ENCODE measurements at regions not wholly inside any gene's neighbourhood (a gene's known extent, or its start where the extent isn't known, plus 50 kb on each side); places are given as distances from the start of the nearest gene placed in this dataset.
A peak's percentile ranks its signal among the peaks of the same experiment; 100 is the strongest.
"Not testable (repeated sequence)": the region's sequence is repeated elsewhere in the genome, so short reads cannot be mapped to it uniquely, and the experiment has no call there.

- peaks cover 0 to 1% (median 0%) of the 10 kb centered on the region in 3 donors for H3K4me1 Mint-ChIP-seq
- H3K36me3 Mint-ChIP-seq: no peaks in the 10 kb centered on the region
- peaks cover 0 to 2% (median 0%) of the 10 kb centered on the region in 3 donors for H3K9me3 Mint-ChIP-seq
- H3K4me3 Mint-ChIP-seq: no peak overlapping the region
- H3K27ac Mint-ChIP-seq: peak overlapping the region in 1 of 3 donors; percentile 6
- H3K27me3 Mint-ChIP-seq: peaks cover 2% of the 10 kb centered on the region
These were observed 118.5 kb downstream of the MFAP3L start for GRCh38 chr4:169907705-169908104.

GRCh38 chr4:169906821-169907220 lies 119.4 kb downstream of the MFAP3L start:
- no peaks in the 10 kb centered on the region for H3K36me3 Mint-ChIP-seq
- no peak overlapping the region for H3K27ac Mint-ChIP-seq
- H3K27me3 Mint-ChIP-seq: peaks cover 2% of the 10 kb centered on the region
- no peak overlapping the region for H3K4me3 Mint-ChIP-seq
- no peaks in the 10 kb centered on the region for H3K9me3 Mint-ChIP-seq
- no peaks in the 10 kb centered on the region for H3K4me1 Mint-ChIP-seq

- Mint-ChIP-seq H3K4me1 (no peaks in the 10 kb centered on the region), H3K27me3 (peaks cover 3% of the 10 kb centered on the region), H3K27ac (no peak overlapping the region), H3K36me3 (no peaks in the 10 kb centered on the region), H3K4me3 (no peak overlapping the region), H3K9me3 (no peaks in the 10 kb centered on the region)
These were observed 120.1 kb downstream of the MFAP3L start for GRCh38 chr4:169906104-169906503.

- no peak overlapping the region for H3K27ac Mint-ChIP-seq
- H3K27me3 Mint-ChIP-seq: peaks cover 4% of the 10 kb centered on the region
- peaks cover 0 to 1% (median 0%) of the 10 kb centered on the region in 3 donors for H3K9me3 Mint-ChIP-seq
- no peaks in the 10 kb centered on the region for H3K4me1 Mint-ChIP-seq
- no peaks in the 10 kb centered on the region for H3K36me3 Mint-ChIP-seq
- no peak overlapping the region for H3K4me3 Mint-ChIP-seq
These were observed 123.4 kb downstream of the MFAP3L start for GRCh38 chr4:169902658-169903345.

- Mint-ChIP-seq H3K36me3 (peaks cover 1% of the 10 kb centered on the region), H3K4me3 (no peak overlapping the region), H3K4me1 (no peaks in the 10 kb centered on the region), H3K27ac (no peak overlapping the region), H3K27me3 (peaks cover 6% of the 10 kb centered on the region), H3K9me3 (peaks cover 0 to 1% (median 0%) of the 10 kb centered on the region in 3 donors)
These were observed 125.9 kb downstream of the MFAP3L start for GRCh38 chr4:169900241-169900845.

GRCh38 chr4:169899295-169899694 lies 126.9 kb downstream of the MFAP3L start:
- Mint-ChIP-seq H3K4me1 (no peaks in the 10 kb centered on the region), H3K4me3 (no peak overlapping the region), H3K36me3 (peaks cover 1% of the 10 kb centered on the region), H3K9me3 (peaks cover 0 to 1% (median 0%) of the 10 kb centered on the region in 3 donors), H3K27ac (no peak overlapping the region), H3K27me3 (peaks cover 6% of the 10 kb centered on the region)

- H3K9me3 Mint-ChIP-seq: peaks cover 0 to 1% (median 0%) of the 10 kb centered on the region in 3 donors
- H3K27ac Mint-ChIP-seq: no peak overlapping the region
These were observed 128.1 kb downstream of the MFAP3L start for GRCh38 chr4:169898095-169898494.

DNA sequence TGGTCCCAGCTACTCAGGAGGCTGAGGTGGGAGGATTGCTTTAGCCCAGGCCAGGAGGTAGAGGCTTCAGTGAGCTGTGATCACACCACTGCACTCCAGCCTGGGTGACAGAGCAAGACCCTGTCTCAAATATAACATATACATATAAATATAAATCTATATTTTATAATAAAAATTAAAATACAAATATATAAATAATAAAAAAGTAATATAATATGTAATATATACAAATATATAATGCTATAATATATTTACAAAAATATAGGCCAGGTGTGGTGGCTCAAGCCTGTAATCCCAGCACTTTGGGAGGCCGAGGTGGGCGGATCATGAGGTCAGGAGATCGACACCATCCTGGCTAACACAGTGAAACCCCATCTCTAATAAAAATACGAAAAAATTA lies 131.4 kb downstream of the MFAP3L start:
- H3K36me3 Mint-ChIP-seq, H3K4me3 Mint-ChIP-seq, H3K4me1 Mint-ChIP-seq, H3K9me3 Mint-ChIP-seq, H3K27me3 Mint-ChIP-seq, H3K27ac Mint-ChIP-seq: not testable (repeated sequence)

More at GRCh38 chr4:169898095-169898494, 128.1 kb downstream of the MFAP3L start:
- Mint-ChIP-seq H3K27me3 (peaks cover 5% of the 10 kb centered on the region), H3K4me1 (no peaks in the 10 kb centered on the region), H3K36me3 (peaks cover 1% of the 10 kb centered on the region), H3K4me3 (no peak overlapping the region)

DNA sequence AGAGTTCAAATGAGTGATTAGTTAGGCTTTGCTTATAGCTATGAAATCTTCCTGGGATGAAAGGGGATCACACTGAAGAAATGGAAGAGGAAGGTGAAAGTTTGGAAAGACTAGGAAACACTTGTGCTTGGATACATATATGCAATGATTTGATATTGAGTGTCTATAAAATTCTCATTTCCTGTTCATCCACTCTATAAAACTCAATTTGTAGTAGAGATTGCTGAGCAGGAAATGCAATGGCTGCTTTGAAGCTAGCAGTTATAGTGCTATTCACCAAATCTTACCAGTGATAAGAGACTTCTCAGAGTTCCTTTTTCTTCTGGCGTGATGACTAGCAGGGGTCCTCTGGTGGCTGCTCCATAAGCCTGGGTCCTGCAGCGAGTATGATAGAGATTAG lies 128.1 kb upstream of the HPF1 start:
- H3K36me3 Mint-ChIP-seq: no peaks in the 10 kb centered on the region
- H3K27me3 Mint-ChIP-seq: no peaks in the 10 kb centered on the region
- H3K4me3 Mint-ChIP-seq: no peak overlapping the region
- peaks cover 0 to 8% (median 2%) of the 10 kb centered on the region in 3 donors for H3K9me3 Mint-ChIP-seq
- no peaks in the 10 kb centered on the region for H3K4me1 Mint-ChIP-seq
- no peak overlapping the region for H3K27ac Mint-ChIP-seq

DNA sequence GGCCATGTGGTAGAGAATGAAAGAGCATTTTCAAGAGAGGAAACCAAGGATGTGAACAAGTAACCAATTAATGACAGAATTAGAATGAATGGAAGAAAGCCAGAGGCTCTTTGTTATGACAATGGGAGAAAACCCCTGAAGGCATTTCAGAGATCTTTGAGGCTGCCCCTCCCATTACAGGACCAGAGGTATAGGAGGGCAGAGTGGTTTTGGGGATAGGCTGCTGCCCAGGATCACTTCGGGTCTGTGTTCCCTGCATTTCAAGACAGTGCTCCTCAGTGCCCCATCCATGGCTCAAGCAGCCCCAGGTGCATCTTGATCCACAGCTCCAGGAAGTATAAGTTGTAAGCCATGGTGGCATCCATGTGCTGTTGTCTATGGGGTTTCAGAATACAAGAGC lies 124.0 kb upstream of the HPF1 start:
- no peaks in the 10 kb centered on the region for H3K36me3 Mint-ChIP-seq
- no peaks in the 10 kb centered on the region for H3K4me1 Mint-ChIP-seq
- H3K9me3 Mint-ChIP-seq: no peaks in the 10 kb centered on the region
- H3K4me3 Mint-ChIP-seq: no peak overlapping the region
- no peak overlapping the region for H3K27ac Mint-ChIP-seq
- H3K27me3 Mint-ChIP-seq: no peaks in the 10 kb centered on the region

DNA sequence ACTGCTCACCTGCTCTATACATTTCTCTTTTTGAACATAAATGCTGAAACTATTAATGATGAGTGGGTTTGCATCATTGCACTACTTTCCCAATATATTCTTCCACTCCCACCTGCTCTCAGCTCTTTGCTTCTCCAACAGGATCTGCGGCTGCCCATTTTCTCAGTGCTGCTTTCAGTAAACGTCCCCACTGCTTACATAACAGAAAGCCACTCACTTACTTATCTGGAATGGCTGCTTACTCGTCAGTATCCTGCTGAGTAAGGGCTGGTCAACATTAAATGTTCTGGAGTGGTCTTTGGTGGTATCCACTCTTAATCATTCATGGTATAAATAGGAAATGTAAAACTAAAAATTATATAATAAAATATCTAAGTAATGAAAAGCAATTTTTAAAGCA lies 112.8 kb upstream of the HPF1 start:
- no peaks in the 10 kb centered on the region for H3K9me3 Mint-ChIP-seq
- no peak overlapping the region for H3K4me3 Mint-ChIP-seq
- H3K4me1 Mint-ChIP-seq: no peaks in the 10 kb centered on the region
- H3K27ac Mint-ChIP-seq: no peak overlapping the region
- H3K27me3 Mint-ChIP-seq: peaks cover 2% of the 10 kb centered on the region
- no peaks in the 10 kb centered on the region for H3K36me3 Mint-ChIP-seq

GRCh38 chr4:169869490-169869889 lies 111.7 kb upstream of the HPF1 start:
- Mint-ChIP-seq H3K27me3 (peaks cover 2% of the 10 kb centered on the region), H3K36me3 (no peaks in the 10 kb centered on the region), H3K9me3 (no peaks in the 10 kb centered on the region), H3K27ac (no peak overlapping the region), H3K4me3 (no peak overlapping the region), H3K4me1 (no peaks in the 10 kb centered on the region)

DNA sequence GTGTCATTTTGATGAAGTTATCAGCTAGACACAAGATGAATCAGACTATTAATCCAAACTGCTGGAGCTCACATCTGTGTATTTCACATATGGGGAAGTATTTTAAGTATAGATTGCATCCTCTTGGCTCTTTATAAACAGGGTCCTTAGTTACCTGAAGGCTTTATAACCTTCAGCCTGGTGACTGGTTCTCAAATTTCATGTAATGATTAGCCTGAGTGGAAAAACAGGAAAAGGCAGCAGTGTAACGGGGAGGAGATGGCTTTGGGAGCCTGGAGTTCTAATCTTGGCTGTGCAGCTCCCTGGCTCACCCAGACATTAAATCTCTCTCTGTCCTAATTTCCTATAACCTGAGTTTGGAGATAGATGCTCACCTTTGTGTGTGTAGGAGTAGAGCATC lies 103.8 kb upstream of the HPF1 start:
- H3K27ac Mint-ChIP-seq: no peak overlapping the region
- no peak overlapping the region for H3K4me3 Mint-ChIP-seq
- no peaks in the 10 kb centered on the region for H3K9me3 Mint-ChIP-seq
- H3K27me3 Mint-ChIP-seq: no peaks in the 10 kb centered on the region
- no peaks in the 10 kb centered on the region for H3K4me1 Mint-ChIP-seq
- no peaks in the 10 kb centered on the region for H3K36me3 Mint-ChIP-seq

GRCh38 chr4:169859366-169860216 lies 101.8 kb upstream of the HPF1 start:
- Mint-ChIP-seq H3K9me3 (no peaks in the 10 kb centered on the region), H3K27me3 (no peaks in the 10 kb centered on the region), H3K27ac (no peak overlapping the region), H3K36me3 (no peaks in the 10 kb centered on the region), H3K4me1 (no peaks in the 10 kb centered on the region), H3K4me3 (no peak overlapping the region)

DNA sequence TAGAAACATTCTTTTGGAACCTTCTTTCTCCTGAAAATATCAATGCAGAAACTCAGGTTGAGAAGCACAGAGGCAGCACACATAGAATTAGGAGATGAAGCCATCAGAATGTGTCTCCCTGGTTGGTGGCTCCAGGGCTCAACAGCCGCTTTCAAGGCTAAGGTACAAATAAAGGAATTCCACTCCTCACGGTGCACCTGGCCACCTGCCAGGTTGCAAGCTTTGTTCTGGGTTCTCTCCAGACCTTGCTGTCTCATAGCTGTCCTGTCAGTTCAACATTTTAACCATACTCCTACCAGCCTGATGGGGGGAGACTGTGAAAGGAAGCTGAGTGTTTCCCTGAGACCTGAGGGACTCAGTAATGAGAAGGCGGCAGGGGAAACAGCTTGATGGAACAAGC lies 96.3 kb upstream of the HPF1 start:
- Mint-ChIP-seq H3K9me3 (no peaks in the 10 kb centered on the region), H3K27ac (no peak overlapping the region), H3K4me1 (no peaks in the 10 kb centered on the region), H3K4me3 (no peak overlapping the region), H3K27me3 (peaks cover 3% of the 10 kb centered on the region), H3K36me3 (no peaks in the 10 kb centered on the region)
